HG02763 (cell line): ENCODE measurements at regions not wholly inside any gene's neighbourhood (a gene's known extent, or its start where the extent isn't known, plus 50 kb on each side); places are given as distances from the start of the nearest gene placed in this dataset.
"Not testable (repeated sequence)": the region's sequence is repeated elsewhere in the genome, so short reads cannot be mapped to it uniquely, and the experiment has no call there.

Experiments used
- ATAC-seq: cut with Tn5 transposase; IDR thresholded peaks from one replicate; pipeline ENCODE4 v1.9.1; 2021; ENCODE audit warnings: mild to moderate bottlenecking, moderate library complexity; ENCODE audit not compliant: unreplicated experiment

DNA sequence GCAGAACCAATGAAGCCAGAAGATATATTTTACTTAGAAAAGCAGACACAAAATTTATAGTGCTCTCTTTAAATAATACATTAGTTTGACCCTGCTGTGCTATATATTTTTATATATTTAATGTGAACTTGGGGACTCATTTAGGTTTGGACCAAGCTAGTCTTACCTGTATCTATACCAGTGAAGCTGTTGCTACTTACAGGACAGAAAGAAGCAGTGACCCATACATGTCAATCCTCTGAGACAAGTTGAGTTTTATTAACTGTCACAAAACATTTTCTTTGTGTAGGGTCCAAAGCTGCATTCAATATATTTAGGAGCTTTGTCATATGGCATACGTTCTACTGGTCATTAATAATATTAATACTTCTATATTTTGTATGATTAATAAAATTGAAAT lies 327.7 kb upstream of the NUDT12 start:
- no peak for ATAC-seq

DNA sequence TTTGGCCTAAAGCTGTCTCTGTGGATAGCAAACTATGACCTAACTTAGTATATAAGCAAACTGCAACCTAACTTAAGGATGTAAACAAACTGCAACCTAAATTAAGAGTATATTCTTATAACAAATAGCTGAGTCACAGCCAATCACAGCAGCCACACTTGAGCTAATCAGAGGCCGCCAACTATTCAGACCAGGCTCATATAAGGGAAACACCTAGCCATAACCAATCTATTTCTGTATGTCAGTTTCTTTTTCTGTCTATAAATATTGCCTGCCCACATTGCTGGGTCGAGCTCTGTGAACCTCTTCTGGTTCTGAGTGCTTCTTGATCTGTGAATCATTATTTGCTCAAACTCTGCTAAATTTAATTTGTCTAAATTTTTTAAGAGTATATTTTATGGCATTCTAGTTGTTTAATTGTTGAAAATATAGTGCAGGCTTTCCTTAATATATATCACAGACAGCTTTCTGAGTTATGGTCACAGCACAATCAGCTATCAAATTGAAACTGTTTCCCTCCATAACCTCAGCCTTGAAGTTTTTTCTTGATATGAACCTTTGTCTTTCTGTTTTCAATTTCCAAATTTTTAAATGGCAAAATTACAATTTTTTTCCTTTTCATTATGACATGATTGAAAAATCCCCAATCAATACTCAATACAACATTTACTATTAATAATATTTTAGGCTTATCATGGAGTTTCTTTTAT lies 327.1 kb upstream of the NUDT12 start:
- ATAC-seq: no peak

DNA sequence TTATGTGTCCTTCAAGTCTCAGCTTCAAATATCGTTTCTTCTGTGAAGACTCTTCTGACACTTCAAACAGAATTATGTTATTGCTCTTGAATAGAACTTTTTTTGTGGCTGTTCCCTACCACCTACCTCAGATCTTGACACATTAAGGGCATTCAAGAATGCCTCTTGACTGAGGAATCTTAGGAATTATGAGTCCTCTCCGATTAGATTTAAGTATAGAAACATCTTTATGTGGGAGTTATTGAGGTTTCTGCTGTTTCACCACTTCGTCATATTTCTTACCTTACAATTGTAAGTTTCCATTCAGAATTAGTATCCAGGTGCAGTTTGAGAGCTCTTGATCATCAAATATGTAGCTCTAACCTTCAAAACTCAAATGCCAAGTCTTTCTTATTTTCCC lies 324.2 kb upstream of the NUDT12 start:
- ATAC-seq: no peak

DNA sequence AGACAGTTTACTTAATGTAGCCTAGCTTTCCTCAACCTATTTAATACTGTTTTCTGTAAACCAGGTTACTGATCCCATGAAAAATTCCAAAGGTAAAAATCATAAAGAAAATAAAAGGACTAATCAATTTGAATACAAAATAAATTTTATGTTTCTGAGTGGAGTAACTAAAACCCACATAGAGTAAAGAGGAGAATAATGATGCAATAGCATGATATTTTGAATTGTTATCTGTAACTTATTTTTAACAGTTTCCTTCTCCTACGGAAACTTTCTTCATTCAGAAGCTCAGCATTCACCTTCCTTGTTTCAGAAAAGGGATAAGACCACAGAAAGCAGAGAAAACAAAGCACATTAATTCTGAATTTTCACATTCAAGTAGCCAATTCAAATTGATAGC lies 320.6 kb upstream of the NUDT12 start:
- no peak for ATAC-seq

DNA sequence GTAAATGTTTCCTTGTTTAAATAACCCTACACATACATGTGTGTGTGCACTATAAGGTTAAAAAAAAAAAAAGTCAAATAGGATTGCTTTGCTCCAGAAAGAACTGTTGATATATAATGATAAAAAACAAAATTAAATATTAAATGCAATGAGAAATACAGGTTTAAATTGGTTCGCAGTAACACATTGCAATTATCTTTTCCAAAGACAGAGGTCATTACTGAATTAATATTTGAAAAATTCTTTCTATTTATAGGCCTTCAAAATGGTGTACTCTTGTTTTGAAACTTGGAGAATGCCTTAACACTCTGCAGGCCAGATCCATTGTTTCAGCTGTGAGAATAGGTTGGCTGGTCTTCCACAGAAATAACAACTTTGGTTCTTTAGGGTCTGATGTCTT lies 319.0 kb upstream of the NUDT12 start:
- no peak for ATAC-seq

DNA sequence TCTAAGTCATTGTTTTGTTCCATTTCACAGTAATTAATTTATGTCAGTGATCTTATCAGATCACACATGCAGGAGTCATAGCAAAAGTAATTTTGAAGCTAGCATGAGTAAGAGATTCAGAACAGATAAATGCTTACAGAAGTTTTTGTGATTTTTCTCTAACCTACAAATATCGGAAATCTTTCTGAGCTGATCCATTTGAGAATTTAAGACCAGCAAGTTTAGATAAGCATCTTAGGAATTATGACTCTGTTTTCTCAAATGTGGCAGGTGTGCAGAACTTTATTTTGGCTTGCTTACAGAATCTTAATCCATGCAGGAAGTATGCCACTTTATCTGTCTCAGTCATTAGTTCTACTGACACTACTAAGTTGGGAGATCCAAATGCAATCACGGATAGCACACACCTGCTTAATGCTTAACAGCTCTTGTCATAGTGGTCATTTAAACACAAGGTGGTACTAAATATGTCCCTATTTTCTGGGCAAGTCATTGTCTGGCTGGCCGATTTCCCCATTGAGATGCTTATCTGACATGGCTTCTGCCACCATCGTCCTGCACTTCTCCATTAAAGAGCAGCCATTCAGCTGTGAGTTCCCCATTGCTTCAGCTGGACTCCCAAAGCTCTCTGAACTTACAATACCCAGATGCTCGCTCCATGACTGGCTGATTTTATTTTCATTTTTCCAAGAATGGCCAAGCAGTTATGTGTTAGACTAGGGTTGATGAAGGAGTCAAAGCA lies 305.4 kb upstream of the NUDT12 start:
- no peak for ATAC-seq

DNA sequence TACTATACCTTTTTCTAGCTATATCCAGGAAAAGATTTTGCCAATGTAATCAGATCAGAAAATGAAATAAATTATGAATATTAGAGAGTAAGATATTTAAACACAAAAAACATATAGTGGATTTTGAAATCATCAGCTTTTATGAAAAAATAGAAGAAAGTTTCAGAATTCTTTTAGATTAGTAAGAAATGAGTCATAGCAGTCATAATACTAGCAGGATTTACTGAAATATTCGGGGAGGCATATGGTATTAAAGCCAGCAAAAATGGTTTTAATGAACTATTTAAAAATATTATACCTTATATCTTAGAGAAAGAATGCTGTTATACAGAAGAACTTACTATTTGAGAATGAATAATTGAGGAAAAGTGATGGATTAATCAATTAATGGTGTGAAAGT lies 303.6 kb upstream of the NUDT12 start:
- ATAC-seq: no peak

DNA sequence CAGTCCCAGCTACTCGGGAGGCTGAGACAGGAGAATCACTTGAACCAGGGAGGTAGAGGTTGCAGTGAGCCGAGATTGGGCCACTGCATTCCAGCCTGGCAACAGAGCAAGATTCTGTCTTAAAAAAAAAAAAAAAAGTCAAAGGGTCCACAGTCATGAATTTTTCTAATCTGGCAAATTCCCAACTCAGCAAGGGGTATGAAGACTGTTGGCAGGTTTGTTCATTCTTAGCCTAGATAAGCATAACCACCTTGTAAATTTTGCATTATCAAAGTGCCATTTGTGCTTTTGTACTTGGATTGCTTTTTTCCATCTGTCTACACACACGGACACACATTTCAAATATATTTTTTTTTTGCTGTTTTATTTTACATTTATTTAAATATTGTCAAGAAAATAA lies 299.8 kb upstream of the NUDT12 start:
- ATAC-seq: no peak

DNA sequence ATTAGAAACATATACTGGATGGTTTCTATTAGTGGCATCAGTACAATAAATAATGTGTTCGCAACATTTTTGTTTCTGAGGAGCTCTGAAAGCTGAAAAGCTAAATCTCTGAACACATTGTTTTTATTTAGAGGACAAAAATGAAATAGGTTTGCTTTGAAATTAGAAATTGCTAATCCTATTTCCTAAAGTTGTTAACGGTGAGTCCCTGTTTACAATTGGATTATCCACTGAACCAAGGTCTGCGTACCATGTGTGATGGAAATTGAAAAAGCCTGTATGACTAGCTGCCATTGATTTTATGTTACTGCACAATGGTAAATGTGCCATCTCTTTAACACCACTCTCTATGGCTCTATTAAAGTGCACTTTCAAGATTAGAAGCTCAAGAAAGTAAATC lies 297.7 kb upstream of the NUDT12 start:
- no peak for ATAC-seq

DNA sequence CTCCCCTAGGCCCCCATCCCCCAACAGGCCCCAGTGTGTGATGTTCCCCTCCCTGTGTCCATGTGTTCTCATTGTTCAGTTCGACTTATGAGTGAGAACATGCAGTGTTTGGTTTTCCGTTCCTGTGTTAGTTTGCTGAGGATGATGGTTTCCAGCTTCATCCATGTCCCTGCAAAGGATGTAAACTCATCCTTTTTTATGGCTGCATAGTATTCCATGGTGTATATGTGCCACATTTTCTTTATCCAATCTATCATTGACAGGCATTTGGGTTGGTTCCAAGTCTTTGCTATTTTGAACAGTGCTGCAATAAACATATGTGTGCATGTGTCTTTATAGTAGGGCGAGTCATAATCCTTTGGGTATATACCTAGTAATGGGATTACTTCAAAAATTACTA lies 295.8 kb upstream of the NUDT12 start:
- ATAC-seq: not testable (repeated sequence)

DNA sequence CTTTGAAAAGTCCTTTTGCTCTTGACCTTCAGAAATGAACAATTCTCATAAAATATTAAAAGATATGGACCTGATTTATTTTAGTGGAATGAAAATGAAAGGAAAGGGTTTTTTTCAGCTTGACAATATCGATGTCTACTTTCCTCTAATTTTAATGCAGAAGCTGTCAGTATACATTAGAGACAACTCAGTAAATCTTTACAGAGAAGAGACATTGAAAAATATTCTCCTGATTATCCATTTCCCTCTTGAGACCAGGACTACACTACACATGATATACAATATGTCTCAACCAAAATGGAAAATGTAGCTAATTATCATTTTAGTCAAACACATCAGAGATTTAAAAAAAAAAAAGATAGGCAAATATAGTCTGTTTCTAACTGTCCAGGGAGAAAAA lies 288.5 kb upstream of the NUDT12 start:
- ATAC-seq: no peak

DNA sequence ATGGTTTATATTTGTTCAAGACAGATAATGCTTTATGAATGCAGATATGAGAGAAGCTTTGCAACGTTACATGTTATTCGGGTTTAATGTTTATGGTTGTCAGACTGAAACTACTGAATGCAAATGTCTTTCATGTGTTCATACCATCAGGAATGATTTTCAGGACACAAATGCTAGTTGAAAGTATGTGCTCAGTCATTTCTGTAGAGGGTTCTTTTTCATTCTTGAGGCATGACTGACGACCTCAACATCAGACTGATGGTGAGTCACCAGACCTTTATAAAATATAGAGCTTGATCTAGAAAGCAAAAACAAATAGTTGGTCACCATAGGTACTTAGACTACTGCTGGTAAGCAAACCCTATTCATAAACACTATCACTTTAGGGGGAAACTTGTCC lies 287.3 kb upstream of the NUDT12 start:
- ATAC-seq: no peak

DNA sequence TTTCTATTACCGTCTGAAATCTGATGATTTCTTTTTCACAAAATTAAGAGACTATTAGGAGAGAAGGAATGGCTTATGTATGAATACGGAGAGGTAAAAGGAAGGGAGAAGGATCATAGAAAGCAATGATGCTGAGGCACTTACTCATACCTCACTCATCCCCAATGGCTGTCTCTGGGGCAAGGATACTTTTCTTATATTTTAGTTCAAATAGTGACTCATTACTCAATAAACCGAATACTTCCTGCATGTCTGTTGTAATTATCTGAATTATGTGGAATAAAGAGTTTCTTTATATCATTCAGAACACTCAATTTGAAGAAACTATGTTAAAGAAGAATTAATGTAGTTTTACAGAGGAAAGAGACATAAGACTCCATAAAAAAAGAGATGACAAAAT lies 284.5 kb upstream of the NUDT12 start:
- no peak for ATAC-seq

DNA sequence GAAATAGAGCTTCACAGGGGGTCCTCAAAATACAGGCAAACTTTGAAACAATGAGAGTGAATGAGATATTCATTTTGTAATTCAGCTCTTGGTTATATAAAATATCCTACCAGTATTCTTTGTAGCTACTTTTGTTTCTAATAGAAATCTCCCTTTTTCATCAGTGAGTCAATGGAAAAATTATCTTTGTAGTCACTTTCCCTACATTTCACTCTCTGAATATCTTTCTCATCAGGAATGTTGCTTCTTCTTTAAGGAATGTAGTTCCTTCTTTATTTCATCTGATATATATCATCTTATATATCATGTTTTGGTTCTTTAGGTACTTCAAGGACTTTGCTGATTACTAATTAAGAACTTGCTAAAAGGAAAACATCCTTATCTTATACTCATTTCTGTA lies 280.3 kb upstream of the NUDT12 start:
- ATAC-seq: no peak

DNA sequence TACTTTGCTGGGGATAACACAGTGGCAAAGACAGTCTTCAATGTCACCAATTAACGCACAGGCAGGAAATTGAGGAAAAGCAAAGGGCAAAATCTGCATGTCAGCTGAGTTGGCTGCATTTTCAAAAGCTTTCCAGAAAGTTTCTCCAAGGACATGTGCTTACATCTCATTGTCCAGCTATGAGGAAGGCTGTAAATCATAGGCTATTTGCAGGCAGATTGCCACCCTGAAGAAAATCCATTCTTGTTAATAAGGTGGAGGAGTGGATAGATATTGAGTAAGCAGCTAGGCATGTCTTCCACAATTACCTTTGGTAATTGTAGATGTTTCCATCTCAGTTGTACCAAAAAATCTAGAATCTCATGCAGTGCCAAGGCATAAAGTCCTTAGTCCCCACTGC lies 278.0 kb upstream of the NUDT12 start:
- ATAC-seq: no peak

DNA sequence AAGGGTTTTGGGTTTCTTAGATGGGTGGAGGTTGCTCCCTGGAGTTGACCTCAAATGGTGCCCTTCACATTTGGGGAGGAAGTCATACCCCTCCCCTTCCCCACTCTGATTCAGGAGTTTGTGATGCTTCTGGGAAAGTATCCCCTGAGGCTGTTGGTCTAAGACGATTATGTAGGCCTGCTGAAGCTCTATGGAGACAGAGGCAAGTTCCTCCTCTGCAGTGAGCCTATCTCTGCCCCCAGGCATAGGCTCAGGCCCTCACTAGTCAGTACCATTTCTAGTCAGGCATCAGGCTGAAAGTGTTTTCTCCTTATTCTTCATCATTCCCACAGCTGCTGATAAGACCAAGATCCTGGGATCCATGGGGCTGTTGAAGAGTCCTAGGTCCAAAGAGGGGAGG lies 271.6 kb upstream of the NUDT12 start:
- ATAC-seq: no peak

DNA sequence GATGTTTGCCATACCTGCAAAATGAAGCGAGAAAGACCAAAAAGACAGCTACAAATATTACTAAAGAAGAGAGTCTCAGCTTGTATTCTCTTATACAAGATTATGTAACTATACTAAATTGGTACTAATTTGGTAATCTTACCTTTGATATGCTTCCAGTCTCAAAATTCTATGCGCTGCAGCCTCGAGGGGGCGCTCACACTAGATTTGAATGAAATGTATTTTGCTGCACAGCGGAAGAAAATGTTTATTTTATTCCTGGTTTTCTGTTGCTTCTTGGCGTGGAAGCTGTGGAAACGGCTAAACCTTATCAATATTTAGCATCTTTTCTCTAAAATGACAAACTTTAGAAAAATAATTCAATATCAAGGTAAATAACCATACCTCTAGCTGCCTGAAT lies 267.0 kb upstream of the NUDT12 start:
- no peak for ATAC-seq

DNA sequence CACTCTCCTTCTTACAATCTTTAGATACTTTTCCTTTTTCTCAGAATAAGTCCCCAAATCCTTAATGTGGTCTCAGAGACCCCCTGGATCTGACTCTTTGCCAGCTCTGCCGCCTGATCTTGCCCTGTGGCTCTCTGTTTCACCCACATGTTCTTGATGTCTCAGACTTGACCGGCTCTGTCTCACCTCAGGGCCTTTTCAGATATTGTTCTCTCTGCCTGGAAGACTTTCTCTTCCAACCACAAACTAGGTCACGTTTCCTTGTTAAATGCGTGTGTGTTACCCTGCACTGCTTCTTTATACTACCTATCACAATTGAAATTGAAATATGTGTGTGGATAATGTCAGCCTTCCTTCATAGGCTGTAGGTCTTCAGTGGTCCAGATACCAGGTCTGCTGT lies 265.4 kb upstream of the NUDT12 start:
- no peak for ATAC-seq

DNA sequence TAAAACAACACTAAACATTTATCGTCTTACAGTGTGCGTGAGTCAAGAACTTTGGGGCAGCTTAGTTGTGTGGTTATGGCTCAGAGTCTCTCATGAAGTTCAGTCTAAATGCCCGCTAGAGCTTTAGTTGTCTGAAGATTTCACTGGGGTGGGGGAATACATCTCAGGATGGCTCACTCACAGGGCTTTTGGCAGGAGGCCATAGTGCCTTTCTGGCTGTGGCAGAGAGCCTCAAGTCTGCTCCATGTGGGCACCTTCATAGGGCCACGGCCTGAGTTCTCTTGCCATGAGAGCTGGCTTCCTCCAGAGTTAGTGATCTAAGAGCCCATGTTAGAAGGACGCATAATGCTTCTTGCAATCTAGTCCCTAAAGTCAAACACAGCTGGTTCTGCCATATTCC lies 258.8 kb upstream of the NUDT12 start:
- ATAC-seq: no peak

DNA sequence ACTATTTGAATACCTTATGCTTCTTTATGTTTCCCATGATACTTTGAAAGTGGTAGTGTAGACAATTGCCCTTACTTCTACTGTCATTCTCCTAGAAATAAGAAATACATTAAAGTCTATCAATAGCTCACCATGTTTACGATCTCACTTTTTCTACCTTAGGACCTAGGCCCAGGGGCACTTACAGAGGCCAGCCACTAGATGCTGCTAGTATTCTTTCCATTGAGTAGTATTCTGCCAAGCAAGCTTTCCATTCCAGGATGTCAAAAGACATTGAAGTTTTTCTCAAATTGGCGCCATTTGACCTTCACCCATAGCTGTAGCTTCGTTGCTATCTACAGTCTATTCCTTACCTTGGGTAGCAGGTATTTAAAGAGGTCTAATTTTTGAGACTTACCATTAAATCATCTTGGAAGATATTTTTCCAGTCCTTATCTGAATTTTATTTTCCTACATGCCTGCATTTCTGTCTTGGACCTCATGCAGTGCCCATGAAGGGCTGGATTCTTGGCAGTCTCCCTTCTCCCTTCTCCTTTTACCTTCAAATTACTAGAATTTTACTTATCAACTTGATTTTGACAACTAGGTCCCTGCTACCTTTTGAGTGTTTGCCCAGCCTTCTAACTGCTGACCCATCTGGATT lies 246.0 kb upstream of the NUDT12 start:
- ATAC-seq: peak; percentile 53

DNA sequence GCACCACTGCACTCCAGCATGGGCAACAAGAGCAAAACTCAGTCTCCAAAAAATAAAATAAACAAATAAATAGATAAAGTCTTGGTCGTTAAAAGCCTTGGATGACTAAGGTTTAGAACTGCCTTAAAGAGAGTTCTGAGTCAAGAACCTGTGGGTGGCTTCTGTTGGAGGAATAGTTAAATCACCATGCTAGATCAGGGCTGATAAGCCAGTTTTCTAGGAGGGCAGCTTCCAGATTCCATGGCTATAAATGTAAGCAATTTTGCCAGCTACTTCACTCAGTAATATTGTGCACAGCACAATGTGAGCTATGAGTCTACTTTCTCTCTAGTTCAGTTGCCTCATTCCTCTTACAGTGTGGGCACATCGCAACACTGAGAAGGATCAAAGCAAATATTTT lies 242.1 kb upstream of the NUDT12 start:
- ATAC-seq: no peak

DNA sequence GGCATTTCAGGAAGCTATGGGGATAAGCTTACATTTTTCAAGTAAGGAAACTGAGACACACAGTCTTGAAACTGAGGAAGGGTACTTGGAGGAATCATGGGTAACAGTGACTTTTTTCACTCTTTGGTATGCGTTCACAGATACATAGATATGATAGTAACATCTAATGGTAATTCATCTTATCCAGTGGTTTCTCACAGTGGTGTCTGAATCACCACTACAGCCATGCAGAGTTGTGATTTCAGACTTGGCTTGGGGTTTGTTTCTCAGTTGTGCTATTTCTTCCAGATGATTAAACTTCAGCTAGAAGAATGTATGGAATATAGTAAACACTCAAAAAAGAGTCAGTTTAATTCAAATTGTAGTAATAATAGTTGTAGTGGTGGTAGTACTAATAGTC lies 239.1 kb upstream of the NUDT12 start:
- ATAC-seq: no peak
